Glutamatergic neuron (in vitro differentiated cells): ENCODE measurements at regions not wholly inside any gene's neighbourhood (a gene's known extent, or its start where the extent isn't known, plus 50 kb on each side); places are given as distances from the start of the nearest gene placed in this dataset.

Source experiments
- DNase-seq: peaks from one replicate; pipeline ENCODE4 v3.0.0; 2022
- H3K27ac Mint-ChIP-seq: one replicate; pipeline ENCODE4 v1.8.0; 2020; ENCODE audit warnings: mild to moderate bottlenecking, mixed read lengths, inconsistent platforms; ENCODE audit not compliant: unreplicated experiment
- H3K27me3 Mint-ChIP-seq: one replicate; pipeline ENCODE4 v1.8.0; 2020; ENCODE audit warnings: mild to moderate bottlenecking, moderate library complexity, mixed read lengths, inconsistent platforms; ENCODE audit not compliant: unreplicated experiment
- H3K36me3 Mint-ChIP-seq: one replicate; pipeline ENCODE4 v1.8.0; 2020; ENCODE audit warnings: mild to moderate bottlenecking, mixed read lengths, inconsistent platforms; ENCODE audit not compliant: unreplicated experiment
- H3K4me1 Mint-ChIP-seq: one replicate; pipeline ENCODE4 v1.8.0; 2020; ENCODE audit warnings: mild to moderate bottlenecking, low read depth, mixed read lengths, inconsistent platforms; ENCODE audit not compliant: unreplicated experiment
- H3K4me3 Mint-ChIP-seq: one replicate; pipeline ENCODE4 v1.8.0; 2020; ENCODE audit warnings: mild to moderate bottlenecking, mixed read lengths, inconsistent platforms; ENCODE audit not compliant: unreplicated experiment
- H3K9me3 Mint-ChIP-seq: one replicate; pipeline ENCODE4 v1.8.0; 2020; ENCODE audit warnings: mild to moderate bottlenecking, moderate library complexity, mixed read lengths, inconsistent platforms; ENCODE audit not compliant: unreplicated experiment
- TF ChIP-seq, protein P1 (sequence below): fragments of 200-600 bp; sonication (generic); IDR thresholded peaks from one replicate; pipeline ENCODE4 v1.5.0; 2021; ENCODE audit not compliant: partially characterized antibody, unreplicated experiment

DNA sequence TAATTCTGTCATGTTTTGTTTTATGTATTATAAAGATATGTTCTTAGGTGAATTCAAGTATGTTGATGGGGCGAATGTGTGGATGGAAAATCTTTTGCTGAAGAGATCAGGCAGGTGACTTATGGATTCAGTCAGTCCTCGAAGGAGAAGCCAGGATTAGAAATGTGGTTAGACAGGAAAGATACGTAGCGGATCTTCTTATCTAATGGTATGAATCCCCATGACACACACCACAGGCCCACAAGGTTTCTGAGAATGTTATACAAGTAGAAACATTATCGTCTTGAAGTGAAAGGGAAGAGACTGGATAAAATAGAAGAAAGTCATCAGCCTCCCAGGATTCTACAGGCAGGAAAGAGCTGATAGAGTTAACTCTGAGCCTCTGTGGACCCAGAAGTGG lies 69.0 kb upstream of the RFXAP start:
- no peak overlapping the region for H3K27ac Mint-ChIP-seq
- no peaks in the 10 kb centered on the region for H3K27me3 Mint-ChIP-seq
- H3K36me3 Mint-ChIP-seq = no peaks in the 10 kb centered on the region
- peaks cover 2% of the 10 kb centered on the region for H3K9me3 Mint-ChIP-seq
- no peak overlapping the region for H3K4me3 Mint-ChIP-seq
- TF ChIP-seq, protein P1, sequence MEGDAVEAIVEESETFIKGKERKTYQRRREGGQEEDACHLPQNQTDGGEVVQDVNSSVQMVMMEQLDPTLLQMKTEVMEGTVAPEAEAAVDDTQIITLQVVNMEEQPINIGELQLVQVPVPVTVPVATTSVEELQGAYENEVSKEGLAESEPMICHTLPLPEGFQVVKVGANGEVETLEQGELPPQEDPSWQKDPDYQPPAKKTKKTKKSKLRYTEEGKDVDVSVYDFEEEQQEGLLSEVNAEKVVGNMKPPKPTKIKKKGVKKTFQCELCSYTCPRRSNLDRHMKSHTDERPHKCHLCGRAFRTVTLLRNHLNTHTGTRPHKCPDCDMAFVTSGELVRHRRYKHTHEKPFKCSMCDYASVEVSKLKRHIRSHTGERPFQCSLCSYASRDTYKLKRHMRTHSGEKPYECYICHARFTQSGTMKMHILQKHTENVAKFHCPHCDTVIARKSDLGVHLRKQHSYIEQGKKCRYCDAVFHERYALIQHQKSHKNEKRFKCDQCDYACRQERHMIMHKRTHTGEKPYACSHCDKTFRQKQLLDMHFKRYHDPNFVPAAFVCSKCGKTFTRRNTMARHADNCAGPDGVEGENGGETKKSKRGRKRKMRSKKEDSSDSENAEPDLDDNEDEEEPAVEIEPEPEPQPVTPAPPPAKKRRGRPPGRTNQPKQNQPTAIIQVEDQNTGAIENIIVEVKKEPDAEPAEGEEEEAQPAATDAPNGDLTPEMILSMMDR = no peak
- no peaks in the 10 kb centered on the region for H3K4me1 Mint-ChIP-seq
- no peak for DNase-seq

DNA sequence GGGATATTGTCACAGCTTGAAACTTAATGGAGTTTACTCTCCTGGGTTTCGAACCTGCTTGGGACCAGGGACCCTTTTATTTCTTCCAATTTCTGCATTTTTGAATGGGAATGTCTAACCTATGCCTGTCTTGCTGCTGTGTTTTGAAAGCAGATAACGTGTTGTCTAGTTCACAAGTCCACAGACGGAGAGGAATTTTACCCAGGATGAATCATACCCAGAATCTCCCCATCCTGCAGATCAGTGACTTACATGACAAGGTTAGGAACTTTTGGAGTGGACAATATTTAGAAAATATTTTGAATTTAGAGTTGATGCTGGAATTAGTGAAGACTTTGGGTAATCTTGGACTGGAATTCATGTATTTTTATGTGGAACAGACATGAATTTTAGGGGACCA lies 68.6 kb upstream of the RFXAP start:
- H3K27ac Mint-ChIP-seq = no peak overlapping the region
- H3K27me3 Mint-ChIP-seq = no peaks in the 10 kb centered on the region

DNA sequence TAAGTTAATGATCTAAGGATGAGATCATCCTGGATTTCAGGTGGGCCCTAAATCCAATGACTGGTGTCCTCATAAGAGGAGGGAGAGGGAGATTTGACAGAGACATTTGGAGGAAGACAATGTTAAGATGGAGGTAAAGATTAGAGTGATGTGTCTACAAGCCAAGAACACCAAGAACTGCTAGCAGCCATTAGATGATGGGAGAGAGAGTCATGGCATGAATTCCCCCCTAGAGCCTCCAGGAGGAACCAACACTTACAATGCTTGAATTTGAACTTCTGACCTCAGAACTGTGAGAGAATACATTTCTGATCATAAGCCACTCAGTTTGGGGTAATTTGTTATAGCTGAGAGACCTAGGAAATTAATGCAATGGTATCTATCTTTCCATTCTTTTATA lies 68.1 kb upstream of the RFXAP start:
- H3K27ac Mint-ChIP-seq = no peak overlapping the region
- H3K27me3 Mint-ChIP-seq = no peaks in the 10 kb centered on the region
- peaks cover 2% of the 10 kb centered on the region for H3K9me3 Mint-ChIP-seq
- no peak for DNase-seq
- H3K36me3 Mint-ChIP-seq = no peaks in the 10 kb centered on the region
- no peak overlapping the region for H3K4me3 Mint-ChIP-seq
- H3K4me1 Mint-ChIP-seq = no peaks in the 10 kb centered on the region
- TF ChIP-seq, protein P1 = no peak

More for the DNA sequence above, 68.6 kb upstream of the RFXAP start:
- no peaks in the 10 kb centered on the region for H3K4me1 Mint-ChIP-seq
- no peak for DNase-seq
- no peak overlapping the region for H3K4me3 Mint-ChIP-seq
- H3K9me3 Mint-ChIP-seq = peaks cover 2% of the 10 kb centered on the region
- H3K36me3 Mint-ChIP-seq = no peaks in the 10 kb centered on the region
- TF ChIP-seq, protein P1 = no peak

DNA sequence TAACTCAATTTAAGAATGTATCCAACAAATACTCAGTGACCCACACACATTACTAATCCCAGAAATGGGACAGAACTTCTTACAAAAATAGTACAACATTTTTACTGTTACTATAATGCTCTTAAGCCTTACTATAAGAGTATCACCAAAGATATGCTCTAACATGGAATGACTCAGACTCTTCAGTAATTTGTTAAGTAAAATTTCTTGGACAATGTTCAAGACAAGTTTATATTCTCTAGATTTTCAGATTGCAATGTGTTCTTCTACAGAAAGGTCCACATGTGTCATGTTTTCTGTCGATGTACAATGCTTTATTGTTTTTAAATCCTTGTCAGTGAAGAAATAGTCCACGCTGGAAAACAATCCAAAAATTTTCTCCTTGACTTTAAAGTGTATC lies 66.3 kb upstream of the RFXAP start:
- Mint-ChIP-seq H3K27me3 (no peaks in the 10 kb centered on the region), H3K4me1 (no peaks in the 10 kb centered on the region), H3K27ac (no peak overlapping the region), H3K9me3 (peaks cover 2% of the 10 kb centered on the region), H3K4me3 (no peak overlapping the region), H3K36me3 (no peaks in the 10 kb centered on the region)
- TF ChIP-seq, protein P1 = no peak
- no peak for DNase-seq

DNA sequence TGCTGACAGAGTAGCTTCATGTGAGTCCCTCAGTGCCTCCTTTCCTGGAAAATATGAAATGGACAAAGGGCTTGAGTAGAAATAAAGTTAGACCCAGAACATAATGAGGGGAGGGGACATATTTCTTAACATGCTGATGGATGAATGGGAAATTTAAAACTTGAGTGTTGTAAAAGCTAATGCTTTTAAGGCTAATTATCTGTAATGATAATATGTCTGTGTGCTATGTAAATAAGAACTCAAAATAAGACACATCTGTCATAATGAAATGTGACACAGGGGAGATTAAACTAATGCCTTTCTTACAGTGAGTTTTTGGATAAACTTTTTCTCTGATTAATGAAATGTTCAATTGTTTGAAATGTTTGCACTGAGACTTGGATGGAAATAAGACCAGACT lies 65.8 kb upstream of the RFXAP start:
- no peaks in the 10 kb centered on the region for H3K27me3 Mint-ChIP-seq
- no peaks in the 10 kb centered on the region for H3K4me1 Mint-ChIP-seq
- no peak overlapping the region for H3K4me3 Mint-ChIP-seq
- no peak for DNase-seq
- H3K27ac Mint-ChIP-seq = no peak overlapping the region
- TF ChIP-seq, protein P1 = no peak
- H3K9me3 Mint-ChIP-seq = peaks cover 1% of the 10 kb centered on the region
- no peaks in the 10 kb centered on the region for H3K36me3 Mint-ChIP-seq
